Muscle layer of duodenum (tissue), 2 donors: ENCODE measurements at regions not wholly inside any gene's neighbourhood (a gene's known extent, or its start where the extent isn't known, plus 50 kb on each side); places are given as distances from the start of the nearest gene placed in this dataset.
A peak's percentile ranks its signal among the peaks of the same experiment; 100 is the strongest.

Source experiments
- H3K27ac ChIP-seq: one replicate; pipeline ENCODE4 v1.7.0; 2013; ENCODE audit warnings: mild to moderate bottlenecking, low read length
- H3K27me3 ChIP-seq: one replicate; pipeline ENCODE4 v1.7.0; 2013; ENCODE audit warnings: low read depth, mild to moderate bottlenecking, control low read depth, low read length
- H3K36me3 ChIP-seq, 2 donors: one replicate each; pipeline ENCODE4 v1.7.0; 2013; ENCODE audit warnings: low read length in 2 of 2, control low read depth in 1 of 2, mild to moderate bottlenecking in 1 of 2; ENCODE audit not compliant: insufficient read depth in 2 of 2, control insufficient read depth in 1 of 2
- H3K4me1 ChIP-seq, 2 donors: one replicate each; pipeline ENCODE4 v1.7.0; 2013; ENCODE audit warnings: low read length in 2 of 2, mild to moderate bottlenecking in 2 of 2, control low read depth in 1 of 2, moderate library complexity in 1 of 2; ENCODE audit not compliant: insufficient read depth in 2 of 2, control insufficient read depth in 1 of 2
- H3K4me3 ChIP-seq, 2 donors: one replicate each; pipeline ENCODE4 v1.7.0; 2013; ENCODE audit warnings: low read length in 2 of 2, low read depth in 1 of 2, mild to moderate bottlenecking in 1 of 2
- H3K9me3 ChIP-seq, 2 donors: one replicate each; pipeline ENCODE4 v1.7.0; 2013; ENCODE audit warnings: low read length in 2 of 2, control low read depth in 1 of 2, mild to moderate bottlenecking in 1 of 2; ENCODE audit not compliant: control insufficient read depth in 1 of 2
- donor health status: healthy.

GRCh38 chr4:38230821-38231563 lies 270.8 kb downstream of the PTTG2 start:
- Histone ChIP-seq H3K4me1 (peaks cover 4 to 7% of the 10 kb centered on the region in 2 donors), H3K27me3 (no peaks in the 10 kb centered on the region), H3K36me3 (no peaks in the 10 kb centered on the region), H3K4me3 (no peak overlapping the region), H3K27ac (peak overlapping the region; percentile 78), H3K9me3 (no peaks in the 10 kb centered on the region)

GRCh38 chr4:38231626-38232025 lies 271.4 kb downstream of the PTTG2 start:
- H3K4me3 ChIP-seq, result no peak overlapping the region
- H3K9me3 ChIP-seq, result no peaks in the 10 kb centered on the region
- peaks cover 4 to 13% of the 10 kb centered on the region in 2 donors for H3K4me1 ChIP-seq
- H3K36me3 ChIP-seq, result no peaks in the 10 kb centered on the region
- peak overlapping the region; percentile 78 for H3K27ac ChIP-seq
- H3K27me3 ChIP-seq, result no peaks in the 10 kb centered on the region

GRCh38 chr4:38232741-38233140 lies 272.5 kb downstream of the PTTG2 start:
- H3K9me3 ChIP-seq, result no peaks in the 10 kb centered on the region
- H3K36me3 ChIP-seq, result no peaks in the 10 kb centered on the region
- H3K27ac ChIP-seq, result no peak overlapping the region
- H3K4me1 ChIP-seq, result peaks cover 4 to 22% of the 10 kb centered on the region in 2 donors
- no peaks in the 10 kb centered on the region for H3K27me3 ChIP-seq
- no peak overlapping the region for H3K4me3 ChIP-seq

- Histone ChIP-seq H3K27me3 (no peaks in the 10 kb centered on the region), H3K9me3 (no peaks in the 10 kb centered on the region), H3K4me3 (no peak overlapping the region), H3K36me3 (no peaks in the 10 kb centered on the region), H3K27ac (peak overlapping the region; percentile 3), H3K4me1 (peaks cover 4 to 22% of the 10 kb centered on the region in 2 donors)
Measured at GRCh38 chr4:38233727-38234480, 273.7 kb downstream of the PTTG2 start.

GRCh38 chr4:38235354-38235753 lies 275.2 kb downstream of the PTTG2 start:
- Histone ChIP-seq H3K27me3 (no peaks in the 10 kb centered on the region), H3K4me1 (peaks cover 4 to 22% of the 10 kb centered on the region in 2 donors), H3K4me3 (no peak overlapping the region), H3K27ac (peak overlapping the region; percentile 39), H3K36me3 (no peaks in the 10 kb centered on the region), H3K9me3 (no peaks in the 10 kb centered on the region)

- Histone ChIP-seq H3K36me3 (no peaks in the 10 kb centered on the region), H3K9me3 (no peaks in the 10 kb centered on the region), H3K27ac (no peak overlapping the region), H3K27me3 (no peaks in the 10 kb centered on the region), H3K4me3 (no peak overlapping the region), H3K4me1 (peaks cover 4 to 22% of the 10 kb centered on the region in 2 donors)
Measured at GRCh38 chr4:38236003-38236402, 275.8 kb downstream of the PTTG2 start.

- H3K27ac ChIP-seq, result no peak overlapping the region
- H3K9me3 ChIP-seq, result no peaks in the 10 kb centered on the region
- H3K36me3 ChIP-seq, result no peaks in the 10 kb centered on the region
- H3K27me3 ChIP-seq, result no peaks in the 10 kb centered on the region
- peaks cover 4 to 22% of the 10 kb centered on the region in 2 donors for H3K4me1 ChIP-seq
- no peak overlapping the region for H3K4me3 ChIP-seq
Measured at GRCh38 chr4:38236503-38236902, 276.3 kb downstream of the PTTG2 start.

- Histone ChIP-seq H3K4me3 (no peak overlapping the region), H3K9me3 (no peaks in the 10 kb centered on the region), H3K27ac (no peak overlapping the region), H3K27me3 (no peaks in the 10 kb centered on the region), H3K4me1 (peaks cover 4 to 22% of the 10 kb centered on the region in 2 donors), H3K36me3 (no peaks in the 10 kb centered on the region)
Measured at GRCh38 chr4:38237139-38237538, 276.9 kb downstream of the PTTG2 start.

GRCh38 chr4:38241541-38241940 lies 281.3 kb downstream of the PTTG2 start:
- no peaks in the 10 kb centered on the region for H3K36me3 ChIP-seq
- no peaks in the 10 kb centered on the region for H3K27me3 ChIP-seq
- H3K4me3 ChIP-seq, result no peak overlapping the region
- H3K27ac ChIP-seq, result no peak overlapping the region
- peaks cover 0 to 14% of the 10 kb centered on the region in 2 donors for H3K4me1 ChIP-seq
- H3K9me3 ChIP-seq, result no peaks in the 10 kb centered on the region

- Histone ChIP-seq H3K36me3 (no peaks in the 10 kb centered on the region), H3K9me3 (no peaks in the 10 kb centered on the region), H3K4me1 (peaks cover 0 to 9% of the 10 kb centered on the region in 2 donors), H3K27ac (no peak overlapping the region), H3K27me3 (no peaks in the 10 kb centered on the region), H3K4me3 (no peak overlapping the region)
Measured at GRCh38 chr4:38242101-38242500, 281.9 kb downstream of the PTTG2 start.

- Histone ChIP-seq H3K4me1 (peaks cover 0 to 5% of the 10 kb centered on the region in 2 donors), H3K27ac (no peak overlapping the region), H3K36me3 (no peaks in the 10 kb centered on the region), H3K27me3 (no peaks in the 10 kb centered on the region), H3K9me3 (no peaks in the 10 kb centered on the region), H3K4me3 (no peak overlapping the region)
Measured at GRCh38 chr4:38242822-38243387, 282.7 kb downstream of the PTTG2 start.
